GM19328 (cell line): ENCODE measurements at regions not wholly inside any gene's neighbourhood (a gene's known extent, or its start where the extent isn't known, plus 50 kb on each side); places are given as distances from the start of the nearest gene placed in this dataset.
"Not testable (repeated sequence)": the region's sequence is repeated elsewhere in the genome, so short reads cannot be mapped to it uniquely, and the experiment has no call there.

Experiments used
- ATAC-seq: cut with Tn5 transposase; IDR thresholded peaks from one replicate; pipeline ENCODE4 v1.9.1; 2021; ENCODE audit warnings: mild to moderate bottlenecking, moderate library complexity; ENCODE audit not compliant: unreplicated experiment

DNA sequence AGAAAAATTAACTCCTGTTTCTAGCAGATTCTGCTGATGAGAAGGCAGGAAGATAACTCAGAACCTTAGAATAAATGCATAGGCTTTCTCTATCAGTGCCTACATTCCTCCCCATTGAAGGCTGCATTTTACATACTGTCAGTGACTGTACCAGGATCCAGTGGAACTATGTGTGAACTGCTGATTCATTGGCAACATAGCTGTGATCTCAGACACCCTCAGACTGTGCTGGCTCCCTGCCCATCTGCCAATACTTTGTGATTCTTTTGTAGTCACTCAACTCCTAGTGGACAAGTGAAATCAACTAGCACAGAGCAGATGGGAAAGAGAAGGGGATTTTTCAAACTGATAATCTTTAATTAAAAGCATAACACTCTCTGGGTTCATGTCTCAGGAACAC, 375.8 kb downstream of the MDFIC start:
- ATAC-seq = no peak

DNA sequence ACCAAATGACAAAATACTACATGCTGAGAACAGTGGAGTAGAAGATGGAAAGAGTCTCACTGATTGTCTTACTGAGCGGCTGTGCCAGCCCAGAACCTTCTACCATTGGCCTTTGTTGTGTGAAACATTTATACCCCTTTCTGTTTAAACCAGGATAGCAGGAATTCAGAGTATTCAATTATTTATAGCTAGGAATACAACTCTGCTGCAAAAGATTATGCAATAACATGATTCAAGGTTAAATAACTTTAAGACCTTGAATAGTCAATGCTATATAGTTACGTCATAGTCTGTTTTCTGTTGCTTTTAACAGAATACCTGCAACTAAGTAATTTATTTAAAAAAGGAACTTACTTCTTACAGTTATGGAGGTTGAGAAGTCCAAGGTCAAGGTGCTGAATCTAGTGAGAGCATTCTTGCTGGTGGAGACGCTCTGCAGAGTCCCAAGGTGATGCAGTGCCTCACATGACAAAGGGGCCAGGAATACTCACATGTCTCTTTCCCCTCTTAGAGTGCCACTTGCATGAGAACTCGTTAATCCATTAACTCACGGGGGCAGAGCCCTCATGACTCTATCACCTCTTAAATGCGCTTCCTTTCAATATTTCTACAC, 371.8 kb downstream of the MDFIC start:
- no peak for ATAC-seq

GRCh38 chr7:115292381-115292780, 370.5 kb downstream of the MDFIC start:
- no peak for ATAC-seq

GRCh38 chr7:115289971-115290370, 368.1 kb downstream of the MDFIC start:
- ATAC-seq = no peak

DNA sequence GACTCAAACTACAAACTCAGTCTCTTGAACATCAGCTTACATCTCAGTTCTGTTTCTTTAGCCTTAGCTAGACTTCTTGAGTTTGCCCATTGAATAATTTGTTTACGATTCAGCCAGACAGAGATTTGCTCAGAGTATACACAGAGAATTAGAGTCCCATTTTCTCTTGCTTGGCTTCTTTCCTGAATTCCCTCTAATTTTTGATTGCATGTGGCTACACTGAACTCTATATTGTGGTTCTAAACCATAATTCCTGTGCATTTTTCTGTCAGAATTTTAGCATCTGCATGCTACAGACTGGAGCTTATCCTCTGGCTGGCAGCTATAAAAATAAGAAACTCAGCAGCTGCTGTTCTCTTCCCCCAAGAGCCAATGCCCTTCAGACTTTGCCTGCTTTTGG, 354.9 kb downstream of the MDFIC start:
- no peak for ATAC-seq

DNA sequence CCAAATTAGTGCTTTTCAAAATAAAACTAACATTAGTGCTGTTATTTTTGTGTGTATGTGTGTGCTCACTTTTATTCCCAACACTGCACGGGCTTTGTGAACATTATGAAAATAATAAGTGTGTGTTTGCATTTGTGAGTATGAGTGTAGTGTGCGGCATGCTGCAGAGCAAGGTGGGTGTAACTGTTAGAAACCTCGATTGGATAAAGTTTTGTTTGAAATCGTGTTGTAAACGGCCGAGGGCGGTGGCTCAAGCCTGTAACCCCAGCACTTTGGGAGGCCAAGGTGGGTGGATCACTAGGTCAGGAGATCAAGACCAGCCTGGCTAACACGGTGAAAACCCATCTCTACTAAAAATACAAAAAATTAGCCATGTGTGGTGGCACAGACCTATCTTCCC, 352.0 kb downstream of the MDFIC start:
- not testable (repeated sequence) for ATAC-seq

GRCh38 chr7:115273139-115273772, 351.4 kb downstream of the MDFIC start:
- ATAC-seq = no peak

GRCh38 chr7:115271332-115272235, 349.7 kb downstream of the MDFIC start:
- no peak for ATAC-seq

GRCh38 chr7:115269486-115269885, 347.6 kb downstream of the MDFIC start:
- ATAC-seq = no peak

- ATAC-seq = no peak
Measured at GRCh38 chr7:115267503-115267902, 345.6 kb downstream of the MDFIC start.

- ATAC-seq = no peak
Measured at GRCh38 chr7:115260381-115260780, 338.5 kb downstream of the MDFIC start.

- ATAC-seq = no peak
Measured at GRCh38 chr7:115252461-115252860, 330.6 kb downstream of the MDFIC start.

DNA sequence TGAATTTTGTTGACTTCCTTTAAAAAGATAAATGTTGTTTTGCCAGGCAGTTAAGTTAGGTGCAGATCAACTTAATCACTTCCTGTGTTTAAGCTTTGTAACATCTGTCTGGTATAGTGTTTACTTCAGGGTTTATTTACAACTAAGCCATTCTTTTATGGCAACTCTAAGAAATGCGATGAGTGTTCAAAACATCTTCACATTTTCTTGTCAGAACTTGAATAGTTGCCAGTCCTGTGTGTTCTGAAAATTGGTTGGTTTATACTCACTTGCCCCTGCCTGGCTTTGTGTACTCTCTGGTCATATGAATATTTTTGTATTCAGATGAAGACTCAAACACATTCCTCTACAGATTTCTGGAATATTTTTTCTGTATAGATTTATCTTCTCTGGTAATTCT, 327.2 kb downstream of the MDFIC start:
- ATAC-seq = no peak

GRCh38 chr7:115241151-115241550, 319.3 kb downstream of the MDFIC start:
- no peak for ATAC-seq

GRCh38 chr7:115240242-115240641, 318.3 kb downstream of the MDFIC start:
- ATAC-seq = no peak

GRCh38 chr7:115235075-115235474, 313.2 kb downstream of the MDFIC start:
- ATAC-seq = no peak

DNA sequence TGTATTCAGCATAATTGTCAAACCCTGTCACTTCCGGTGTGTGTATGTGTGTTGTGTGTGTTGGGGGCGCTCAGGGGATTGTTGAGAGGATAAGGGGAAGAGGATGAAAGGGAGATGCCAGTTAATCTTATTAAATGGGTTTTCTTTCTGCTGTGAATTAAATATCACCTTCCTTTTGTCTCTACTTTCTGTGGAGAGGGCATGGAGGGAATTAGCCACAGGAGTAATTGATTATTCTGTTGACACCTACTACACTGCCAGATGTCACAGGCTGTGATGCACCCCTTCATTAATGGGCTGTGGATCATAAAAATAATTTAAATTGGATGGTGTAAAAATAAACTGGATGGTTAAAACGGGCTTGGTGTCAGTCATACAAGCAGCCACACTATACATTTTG, 311.9 kb downstream of the MDFIC start:
- ATAC-seq = no peak

- no peak for ATAC-seq
Measured at GRCh38 chr7:115232041-115232440, 310.1 kb downstream of the MDFIC start.

- no peak for ATAC-seq
Measured at GRCh38 chr7:115230882-115231571, 309.1 kb downstream of the MDFIC start.

DNA sequence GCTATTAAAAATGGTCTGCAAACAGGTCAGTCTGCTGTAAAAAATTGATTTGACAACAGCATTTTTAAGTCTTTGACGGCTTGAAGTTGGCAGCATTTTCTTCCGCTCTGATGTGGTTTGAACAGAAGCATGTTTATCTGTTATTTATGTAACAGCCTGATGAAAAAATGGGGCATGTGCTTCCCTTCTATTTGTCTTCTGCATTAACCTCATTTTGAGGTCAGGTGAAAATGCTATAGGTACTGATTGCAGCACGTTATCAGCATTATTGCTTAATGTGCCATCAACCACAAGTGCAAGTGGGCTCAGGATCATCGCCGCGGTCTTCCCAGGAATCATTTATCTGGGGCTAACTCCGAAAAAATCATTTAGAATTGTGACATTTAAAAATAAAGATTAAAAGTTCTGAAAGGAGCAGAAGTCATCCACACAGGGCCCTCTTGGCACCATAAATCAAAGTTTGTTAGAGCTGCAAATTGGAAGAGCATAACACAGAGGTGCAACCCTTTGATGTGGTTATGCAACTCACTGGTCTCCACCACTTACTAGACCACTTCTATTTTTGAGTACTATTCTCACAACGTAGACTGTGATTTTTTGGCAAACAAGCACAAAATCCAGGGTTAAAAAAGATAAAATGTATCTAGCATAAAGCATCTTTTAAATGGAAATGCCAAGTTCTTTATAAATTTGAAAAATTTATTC, 307.7 kb downstream of the MDFIC start:
- ATAC-seq = no peak
